A673 (cell line): ENCODE measurements at regions not wholly inside any gene's neighbourhood (a gene's known extent, or its start where the extent isn't known, plus 50 kb on each side); places are given as distances from the start of the nearest gene placed in this dataset.

Experiments used
- EZH2 ChIP-seq: fragments of 200-600 bp; sonication (generic); IDR thresholded peaks from 2 replicates; pipeline ENCODE4 v1.6.1; 2017; ENCODE audit warnings: borderline replicate concordance, low read depth, mild to moderate bottlenecking, mixed read lengths, antibody characterized with exemption, low read length; ENCODE audit not compliant: poor library complexity, severe bottlenecking
- TF ChIP-seq, protein P1 (sequence below): fragments of 300-800, 200-600 bp; sonication (generic); conservative IDR thresholded peaks from 2 replicates; pipeline ENCODE4 v1.5.1; 2017; ENCODE audit warnings: low read depth, mild to moderate bottlenecking, antibody characterized with exemption, low read length, moderate library complexity, mixed read lengths

DNA sequence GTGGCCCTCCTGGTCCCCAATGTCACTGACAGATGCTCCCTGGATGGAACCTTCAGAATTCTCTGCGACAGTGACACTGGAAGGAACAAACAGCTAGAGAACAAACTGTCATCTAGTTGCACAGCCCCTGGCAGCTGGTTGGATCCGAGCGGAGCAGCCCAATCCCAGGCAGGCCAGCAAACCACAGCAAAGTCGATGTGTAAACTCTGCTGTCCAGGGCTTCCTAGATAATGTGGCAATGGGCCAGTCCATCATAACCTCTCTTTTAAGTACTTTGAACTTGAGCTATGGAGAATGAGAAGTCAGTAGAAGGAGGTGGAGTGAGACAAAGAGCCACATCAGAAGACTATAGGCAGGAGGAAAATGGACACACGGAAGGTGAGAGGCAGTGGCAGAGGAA is 323.0 kb downstream of the CBLN1 start:
- TF ChIP-seq EZH2: no peak
- TF ChIP-seq, protein P1, sequence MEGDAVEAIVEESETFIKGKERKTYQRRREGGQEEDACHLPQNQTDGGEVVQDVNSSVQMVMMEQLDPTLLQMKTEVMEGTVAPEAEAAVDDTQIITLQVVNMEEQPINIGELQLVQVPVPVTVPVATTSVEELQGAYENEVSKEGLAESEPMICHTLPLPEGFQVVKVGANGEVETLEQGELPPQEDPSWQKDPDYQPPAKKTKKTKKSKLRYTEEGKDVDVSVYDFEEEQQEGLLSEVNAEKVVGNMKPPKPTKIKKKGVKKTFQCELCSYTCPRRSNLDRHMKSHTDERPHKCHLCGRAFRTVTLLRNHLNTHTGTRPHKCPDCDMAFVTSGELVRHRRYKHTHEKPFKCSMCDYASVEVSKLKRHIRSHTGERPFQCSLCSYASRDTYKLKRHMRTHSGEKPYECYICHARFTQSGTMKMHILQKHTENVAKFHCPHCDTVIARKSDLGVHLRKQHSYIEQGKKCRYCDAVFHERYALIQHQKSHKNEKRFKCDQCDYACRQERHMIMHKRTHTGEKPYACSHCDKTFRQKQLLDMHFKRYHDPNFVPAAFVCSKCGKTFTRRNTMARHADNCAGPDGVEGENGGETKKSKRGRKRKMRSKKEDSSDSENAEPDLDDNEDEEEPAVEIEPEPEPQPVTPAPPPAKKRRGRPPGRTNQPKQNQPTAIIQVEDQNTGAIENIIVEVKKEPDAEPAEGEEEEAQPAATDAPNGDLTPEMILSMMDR: no peak
